Left ventricle myocardium inferior (tissue), 1 donor: ENCODE measurements at regions not wholly inside any gene's neighbourhood (a gene's known extent, or its start where the extent isn't known, plus 50 kb on each side); places are given as distances from the start of the nearest gene placed in this dataset.
"Not testable (repeated sequence)": the region's sequence is repeated elsewhere in the genome, so short reads cannot be mapped to it uniquely, and the experiment has no call there.

Experiments used
- DNase-seq: peaks from one replicate; pipeline ENCODE4 v3.0.0-alpha.2; 2020
- H3K27ac ChIP-seq: fragments of 200-600 bp; replicated peaks from 2 replicates; pipeline ENCODE4 v1.8.0; 2021
- H3K27me3 ChIP-seq: fragments of 200-600 bp; 2 replicates; pipeline ENCODE4 v1.8.0; 2021; ENCODE audit warnings: low read depth
- H3K36me3 ChIP-seq: fragments of 200-600 bp; 2 replicates; pipeline ENCODE4 v1.8.0; 2021
- H3K4me1 ChIP-seq: fragments of 200-600 bp; 2 replicates; pipeline ENCODE4 v1.8.0; 2021
- H3K4me3 ChIP-seq: fragments of 200-600 bp; 2 replicates; pipeline ENCODE4 v1.8.0; 2021; ENCODE audit warnings: mild to moderate bottlenecking, moderate library complexity
- H3K9me3 ChIP-seq: fragments of 200-600 bp; replicated peaks from 2 replicates; pipeline ENCODE4 v1.8.0; 2021
- intact Hi-C: fragments of 100-400 bp; cut with micrococcal nuclease; formaldehyde crosslinking; loops from one replicate; pipeline ENCODE4 v1.11.0; 2022
- TF ChIP-seq, protein P1 (sequence below): fragments of 200-600 bp; IDR thresholded peaks from 2 replicates; pipeline ENCODE4 v1.8.0; 2021; ENCODE audit warnings: antibody characterized with exemption, mild to moderate bottlenecking, borderline replicate concordance
- donor health status: DM: no; HTN: yes; CAD: no; lungs with severe emphysema.

DNA sequence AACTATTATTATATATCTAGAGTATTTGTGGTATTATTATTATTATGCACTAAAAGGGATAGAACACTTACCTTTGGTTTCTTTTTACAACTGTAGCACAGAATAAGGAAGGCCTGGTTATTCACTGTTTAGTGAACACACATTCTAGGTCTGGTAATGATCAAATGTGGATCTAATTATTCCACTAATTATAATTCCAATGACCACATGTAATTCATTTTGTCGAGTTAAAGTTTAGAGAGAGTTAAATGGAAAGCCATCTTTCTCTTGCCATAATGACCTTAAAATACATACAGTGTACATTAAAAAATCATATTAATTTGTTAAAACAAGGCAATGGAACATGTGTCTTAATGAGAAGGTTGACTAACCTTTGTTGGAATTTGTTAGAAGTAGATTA, 147.8 kb downstream of the SEM1 start:
- no peaks in the 10 kb centered on the region for H3K4me1 ChIP-seq
- H3K27me3 ChIP-seq, result no peaks in the 10 kb centered on the region
- H3K36me3 ChIP-seq, result no peaks in the 10 kb centered on the region
- TF ChIP-seq, protein P1, sequence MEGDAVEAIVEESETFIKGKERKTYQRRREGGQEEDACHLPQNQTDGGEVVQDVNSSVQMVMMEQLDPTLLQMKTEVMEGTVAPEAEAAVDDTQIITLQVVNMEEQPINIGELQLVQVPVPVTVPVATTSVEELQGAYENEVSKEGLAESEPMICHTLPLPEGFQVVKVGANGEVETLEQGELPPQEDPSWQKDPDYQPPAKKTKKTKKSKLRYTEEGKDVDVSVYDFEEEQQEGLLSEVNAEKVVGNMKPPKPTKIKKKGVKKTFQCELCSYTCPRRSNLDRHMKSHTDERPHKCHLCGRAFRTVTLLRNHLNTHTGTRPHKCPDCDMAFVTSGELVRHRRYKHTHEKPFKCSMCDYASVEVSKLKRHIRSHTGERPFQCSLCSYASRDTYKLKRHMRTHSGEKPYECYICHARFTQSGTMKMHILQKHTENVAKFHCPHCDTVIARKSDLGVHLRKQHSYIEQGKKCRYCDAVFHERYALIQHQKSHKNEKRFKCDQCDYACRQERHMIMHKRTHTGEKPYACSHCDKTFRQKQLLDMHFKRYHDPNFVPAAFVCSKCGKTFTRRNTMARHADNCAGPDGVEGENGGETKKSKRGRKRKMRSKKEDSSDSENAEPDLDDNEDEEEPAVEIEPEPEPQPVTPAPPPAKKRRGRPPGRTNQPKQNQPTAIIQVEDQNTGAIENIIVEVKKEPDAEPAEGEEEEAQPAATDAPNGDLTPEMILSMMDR, result no peak
- intact Hi-C loops, result no loop called here
- H3K9me3 ChIP-seq, result no peaks in the 10 kb centered on the region
- H3K4me3 ChIP-seq, result no peak overlapping the region
- no peak overlapping the region for H3K27ac ChIP-seq
- no peak for DNase-seq

DNA sequence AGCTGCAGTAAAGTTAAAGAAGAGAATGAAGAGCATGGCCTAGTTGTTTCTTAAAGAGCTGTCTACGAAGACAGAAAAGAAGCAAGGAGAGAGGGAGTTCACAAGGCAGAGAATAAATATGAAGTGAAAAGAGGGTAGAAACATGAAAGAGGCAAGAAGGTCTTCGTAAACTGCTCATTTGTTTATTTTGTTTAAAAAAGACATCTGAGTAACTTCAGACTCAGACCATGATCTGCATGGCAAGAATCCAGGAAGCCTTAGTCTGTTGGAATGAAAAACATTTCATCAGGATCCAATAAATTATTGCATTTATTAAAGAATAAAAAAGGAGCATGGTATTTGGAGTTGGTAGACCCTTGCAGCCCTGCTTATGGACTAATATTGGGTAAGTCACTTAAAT, 151.1 kb downstream of the SEM1 start:
- no peak for DNase-seq
- H3K4me3 ChIP-seq, result no peak overlapping the region
- no peaks in the 10 kb centered on the region for H3K4me1 ChIP-seq
- intact Hi-C loops, result no loop called here
- H3K27me3 ChIP-seq, result no peaks in the 10 kb centered on the region
- H3K36me3 ChIP-seq, result no peaks in the 10 kb centered on the region
- H3K27ac ChIP-seq, result no peak overlapping the region
- no peaks in the 10 kb centered on the region for H3K9me3 ChIP-seq
- TF ChIP-seq, protein P1, result no peak

DNA sequence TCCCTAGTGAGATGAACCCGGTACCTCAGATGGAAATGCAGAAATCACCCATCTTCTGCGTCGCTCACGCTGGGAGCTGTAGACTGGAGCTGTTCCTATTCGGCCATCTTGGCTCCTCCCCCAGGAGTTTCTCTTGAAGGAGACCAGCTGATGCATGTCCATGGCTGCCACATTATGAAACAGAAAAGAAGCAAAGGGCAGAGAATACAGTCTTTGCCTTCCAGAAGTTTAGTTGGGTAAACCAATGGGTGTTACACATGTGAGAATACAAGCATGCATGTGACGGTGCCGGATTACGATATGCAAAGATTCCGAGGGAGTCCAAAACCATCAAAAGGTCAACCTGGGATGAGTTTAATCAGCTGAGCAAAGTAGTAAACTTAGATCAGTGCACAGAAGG, 151.6 kb downstream of the SEM1 start:
- Histone ChIP-seq H3K4me3 (no peak overlapping the region), H3K36me3 (no peaks in the 10 kb centered on the region), H3K4me1 (no peaks in the 10 kb centered on the region), H3K27me3 (no peaks in the 10 kb centered on the region), H3K9me3 (no peaks in the 10 kb centered on the region), H3K27ac (no peak overlapping the region)
- DNase-seq, result no peak
- TF ChIP-seq, protein P1, result no peak
- intact Hi-C loops, result no loop called here

DNA sequence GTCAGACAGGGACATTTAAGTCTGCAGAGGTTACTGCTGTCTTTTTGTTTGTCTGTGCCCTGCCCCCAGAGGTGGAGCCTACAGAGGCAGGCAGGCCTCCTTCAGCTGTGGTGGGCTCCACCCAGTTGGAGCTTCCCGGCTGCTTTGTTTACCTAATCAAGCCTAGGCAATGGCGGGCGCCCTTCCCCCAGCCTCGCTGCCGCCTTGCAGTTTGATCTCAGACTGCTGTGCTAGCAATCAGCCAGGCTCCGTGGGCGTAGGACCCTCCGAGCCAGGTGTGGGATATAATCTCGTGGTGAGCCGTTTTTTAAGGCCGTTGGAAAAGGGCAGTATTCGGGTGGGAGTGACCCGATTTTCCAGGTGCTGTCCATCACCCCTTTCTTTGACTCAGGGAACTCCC, 152.0 kb downstream of the SEM1 start:
- H3K27me3 ChIP-seq, H3K4me3 ChIP-seq, H3K9me3 ChIP-seq, DNase-seq, H3K4me1 ChIP-seq, H3K27ac ChIP-seq, intact Hi-C loops, H3K36me3 ChIP-seq: not testable (repeated sequence)

DNA sequence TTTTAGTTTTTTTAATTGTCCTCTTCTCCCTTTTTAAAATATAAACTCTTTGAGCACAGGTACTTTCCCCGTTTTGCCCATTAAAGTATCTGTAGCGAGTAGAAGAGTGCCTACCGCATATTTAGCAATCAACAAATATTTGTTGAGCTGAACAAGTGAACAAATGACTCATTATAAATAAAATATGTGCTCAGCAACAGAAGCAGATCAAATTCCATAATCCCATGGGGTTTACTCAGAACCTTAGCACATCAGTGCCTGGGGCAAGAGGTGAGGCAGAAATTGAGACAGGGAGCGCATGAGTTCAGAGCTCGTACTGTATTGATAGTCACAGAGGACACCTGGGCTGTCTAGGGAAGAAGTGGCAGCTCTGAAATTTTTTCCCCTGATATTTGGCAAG, 161.0 kb downstream of the SEM1 start:
- intact Hi-C loops, result no loop called here
- no peak for DNase-seq
- TF ChIP-seq, protein P1, result no peak
- H3K36me3 ChIP-seq, result no peaks in the 10 kb centered on the region
- H3K27ac ChIP-seq, result no peak overlapping the region
- peaks cover 13% of the 10 kb centered on the region for H3K9me3 ChIP-seq
- H3K4me1 ChIP-seq, result no peaks in the 10 kb centered on the region
- no peaks in the 10 kb centered on the region for H3K27me3 ChIP-seq
- no peak overlapping the region for H3K4me3 ChIP-seq

DNA sequence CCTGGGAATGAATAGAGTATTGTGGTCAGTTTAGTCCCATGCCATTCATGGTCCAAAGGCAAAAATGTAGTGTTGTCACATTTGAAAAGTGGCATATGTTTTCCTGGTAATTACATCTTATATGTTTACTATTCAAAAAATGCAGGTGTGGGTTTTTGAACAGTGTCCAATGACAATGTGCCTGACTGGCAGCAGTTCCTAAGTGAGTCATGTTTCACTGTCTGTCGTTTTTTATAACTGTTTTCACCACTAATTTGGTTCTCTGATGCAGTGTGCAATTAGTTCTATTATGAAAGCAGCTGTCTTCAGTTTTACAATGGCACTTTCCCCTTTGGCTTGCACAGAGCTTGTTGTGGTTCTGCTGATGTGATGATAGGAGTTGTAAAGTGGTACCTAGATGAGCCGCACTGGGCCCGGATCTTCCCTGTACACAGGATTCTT, 162.3 kb downstream of the SEM1 start:
- no peak overlapping the region for H3K27ac ChIP-seq
- peaks cover 13% of the 10 kb centered on the region for H3K9me3 ChIP-seq
- no peak for DNase-seq
- no peak overlapping the region for H3K4me3 ChIP-seq
- TF ChIP-seq, protein P1, result no peak
- H3K27me3 ChIP-seq, result no peaks in the 10 kb centered on the region
- intact Hi-C loops, result no loop called here
- H3K36me3 ChIP-seq, result no peaks in the 10 kb centered on the region
- H3K4me1 ChIP-seq, result no peaks in the 10 kb centered on the region
